GM12878 (cell line): ENCODE measurements at regions not wholly inside any gene's neighbourhood (a gene's known extent, or its start where the extent isn't known, plus 50 kb on each side); places are given as distances from the start of the nearest gene placed in this dataset.

Experiments used
- ATAC-seq: fragments of 200-7000 bp; cut with Tn5 transposase; 3 replicates; pipeline ENCODE4 v1.9.1; 2020; ENCODE audit warnings: mild to moderate bottlenecking, moderate library complexity
- BruUV-seq: library from RNA; stranded (reverse); fragments of 400-500 nt; replicated peaks from 2 replicates; lab custom pipeline; 2021; lab: Mats Ljungman, UMichigan
- CTCF ChIA-PET: fragments of 300-600 bp; sonication (Branson Sonifier 250); formaldehyde crosslinking; extraction: SDS; loops from one replicate; lab custom pipeline; 2021; ENCODE audit warnings: inconsistent platforms; lab: Yijun Ruan, JAX
- POLR2A ChIA-PET: fragments of 350-600 bp; formaldehyde crosslinking; extraction: SDS; loops from one replicate; lab custom pipeline; 2021; ENCODE audit warnings: inconsistent platforms; lab: Charles Lee
- RAD21 ChIA-PET: fragments of 300-600 bp; sonication (Branson Sonifier 250); formaldehyde crosslinking; loops from one replicate; lab custom pipeline; 2023; ENCODE audit warnings: antibody characterized with exemption; ENCODE audit not compliant: unreplicated experiment; lab: Charles Lee
- SMC1A ChIA-PET: fragments of 300-600 bp; sonication (Branson Sonifier 250); formaldehyde crosslinking; loops from one replicate; lab custom pipeline; 2023; ENCODE audit not compliant: unreplicated experiment, uncharacterized antibody; lab: Charles Lee
- DNase-seq: peaks from one replicate; pipeline ENCODE4 v3.0.0-alpha.2; 2011; ENCODE audit warnings: low read depth, low spot score
- FAIRE-seq: peaks from 3 replicates; lab custom pipeline; 2011; peaks lifted over from hg19 to GRCh38; lab: Jason Lieb, UNC
- H2AFZ ChIP-seq: 2 replicates; pipeline ENCODE4 v1.6.0; 2011; ENCODE audit warnings: low read depth, low read length, control low read depth; ENCODE audit not compliant: control insufficient read depth
- H3K27ac ChIP-seq: 2 replicates; pipeline ENCODE4 v1.5.1; 2011; ENCODE audit warnings: control low read depth; ENCODE audit not compliant: control insufficient read depth, insufficient read depth
- H3K27me3 ChIP-seq, 2 experiments: replicated peaks in 1 of 2; 2 replicates each; pipeline versions ENCODE4 v1.6.0 to v1.6.1; 2011; ENCODE audit warnings: low read length in 1 of 2; ENCODE audit not compliant: control insufficient read depth in 2 of 2, insufficient read depth in 2 of 2
- H3K36me3 ChIP-seq, 2 experiments: 2 replicates each; pipeline ENCODE4 v1.5.1; 2011; ENCODE audit warnings: low read length in 1 of 2; ENCODE audit not compliant: control insufficient read depth in 2 of 2, insufficient read depth in 2 of 2
- H3K4me1 ChIP-seq: 2 replicates; pipeline ENCODE4 v1.6.1; 2011; ENCODE audit warnings: mild to moderate bottlenecking, low read length, moderate library complexity, mixed read lengths; ENCODE audit not compliant: control insufficient read depth, insufficient read depth
- H3K4me2 ChIP-seq: 2 replicates; pipeline ENCODE4 v1.6.0; 2011; ENCODE audit warnings: control low read depth; ENCODE audit not compliant: control insufficient read depth, insufficient read depth
- H3K4me3 ChIP-seq: fragments of 200-600 bp; sonication (generic); 2 replicates; pipeline ENCODE4 v1.5.1; 2016
- H3K79me2 ChIP-seq: 2 replicates; pipeline ENCODE4 v1.6.0; 2011; ENCODE audit warnings: low read length; ENCODE audit not compliant: control insufficient read depth, insufficient read depth
- H3K9ac ChIP-seq: 2 replicates; pipeline ENCODE4 v1.8.0; 2011; ENCODE audit warnings: low read length, control low read depth, mixed read lengths; ENCODE audit not compliant: control insufficient read depth, insufficient read depth
- H3K9me3 ChIP-seq: replicated peaks from 3 replicates; pipeline ENCODE4 v1.5.1; 2011; ENCODE audit warnings: mild to moderate bottlenecking, low read length; ENCODE audit not compliant: control insufficient read depth, insufficient read depth
- H4K20me1 ChIP-seq: 2 replicates; pipeline ENCODE4 v1.6.0; 2011; ENCODE audit not compliant: control insufficient read depth, insufficient read depth
- CEBPB ChIP-seq, 2 experiments: fragments of 150-350 bp in 1 of 2; IDR thresholded peaks; 2 replicates each; pipeline ENCODE4 v1.6.1; 2012 to 2014; ENCODE audit warnings: low read depth in 2 of 2, low read length in 2 of 2, borderline replicate concordance in 1 of 2, inconsistent platforms in 1 of 2
- CHD1 ChIP-seq: IDR thresholded peaks from 2 replicates; pipeline ENCODE4 v1.6.1; 2012; ENCODE audit warnings: low read depth, low read length, improper control_type of control experiment
- CHD2 ChIP-seq: IDR thresholded peaks from 2 replicates; pipeline ENCODE4 v1.6.1; 2011; ENCODE audit warnings: low read depth, low read length, improper control_type of control experiment, borderline replicate concordance
- EED ChIP-seq: sonication (generic); IDR thresholded peaks from 2 replicates; pipeline ENCODE4 v1.6.1; 2016; ENCODE audit warnings: antibody characterized with exemption, low read depth
- EZH2 ChIP-seq: IDR thresholded peaks from 2 replicates; pipeline ENCODE4 v1.6.1; 2012; ENCODE audit warnings: low read depth, mild to moderate bottlenecking, control low read depth, inconsistent platforms, low read length, borderline replicate concordance; ENCODE audit not compliant: control insufficient read depth
- FOXM1 ChIP-seq: IDR thresholded peaks from 2 replicates; pipeline ENCODE4 v1.6.1; 2012; ENCODE audit warnings: low read depth, mild to moderate bottlenecking, inconsistent platforms, low read length, moderate library complexity
- MTA3 ChIP-seq: IDR thresholded peaks from 2 replicates; pipeline ENCODE4 v1.6.1; 2012; ENCODE audit warnings: low read length, inconsistent platforms, borderline replicate concordance
- NRF1 ChIP-seq: conservative IDR thresholded peaks from 2 replicates; pipeline ENCODE4 v1.6.1; 2011; ENCODE audit warnings: mild to moderate bottlenecking, low read depth, low read length, improper control_type of control experiment
- RUNX3 ChIP-seq: IDR thresholded peaks from 2 replicates; pipeline ENCODE4 v1.6.1; 2012; ENCODE audit warnings: low read length, inconsistent platforms
- SREBF1 ChIP-seq: IDR thresholded peaks from 2 replicates; pipeline ENCODE4 v1.6.1; 2012; ENCODE audit warnings: mild to moderate bottlenecking, low read length
- STAT1 ChIP-seq: fragments of 450-650 bp; conservative IDR thresholded peaks from 2 replicates; pipeline ENCODE4 v1.6.1; 2014; ENCODE audit warnings: antibody characterized with exemption, mild to moderate bottlenecking
- YBX1 ChIP-seq: fragments of 450-650 bp; IDR thresholded peaks from 2 replicates; pipeline ENCODE4 v1.6.1; 2016; ENCODE audit warnings: antibody characterized with exemption
- ZBTB40 ChIP-seq: fragments of 450-650 bp; IDR thresholded peaks from 2 replicates; pipeline ENCODE4 v1.6.1; 2016; ENCODE audit warnings: mild to moderate bottlenecking, moderate library complexity, borderline replicate concordance
- ZNF592 ChIP-seq: fragments of 450-650 bp; IDR thresholded peaks from 2 replicates; pipeline ENCODE4 v1.6.1; 2017; ENCODE audit warnings: mild to moderate bottlenecking, moderate library complexity
- in situ Hi-C: fragments of 300-500 bp; cut with MboI; formaldehyde crosslinking; loops from 9 replicates; pipeline ENCODE4 v1.14.3; 2018; ENCODE audit warnings: mixed read lengths
- intact Hi-C: fragments of 100-400 bp; cut with micrococcal nuclease; formaldehyde crosslinking; loops from one replicate; pipeline ENCODE4 v1.14.2; 2022; ENCODE audit not compliant: unreplicated experiment
- TF ChIP-seq, protein P1 (sequence below): fragments of 450-650 bp; IDR thresholded peaks from 2 replicates; pipeline ENCODE4 v1.6.1; 2017; ENCODE audit warnings: borderline replicate concordance
- TF ChIP-seq, protein P2 (sequence below): fragments of 450-650 bp; IDR thresholded peaks from 2 replicates; pipeline ENCODE4 v1.6.1; 2014; ENCODE audit warnings: mild to moderate bottlenecking

GRCh38 chr9:78386773-78387172 is 89.8 kb downstream of the PSAT1 start:
- intact Hi-C loops = no loop called here
- Histone ChIP-seq H4K20me1 (no peaks in the 10 kb centered on the region), H3K9me3 (no peaks in the 10 kb centered on the region), H3K9ac (no peak overlapping the region), H3K79me2 (no peaks in the 10 kb centered on the region), H3K4me1 (no peaks in the 10 kb centered on the region), H3K27ac (no peak overlapping the region), H3K27me3 (no peaks in the 10 kb centered on the region), H2AFZ (no peak overlapping the region), H3K4me2 (no peak overlapping the region), H3K36me3 (no peaks in the 10 kb centered on the region), H3K4me3 (no peak overlapping the region)
- ChIA-PET POLR2A (no interaction called here), SMC1A (no interaction called here), RAD21 (no interaction called here), CTCF (interaction anchor here (2.0 kb wide), 1 partner anchor 17 kb away, joined by 5 read pairs; no protein-coding TSS in a partner anchor)
- no TSS peak for BruUV-seq
- in situ Hi-C loops = no loop called here
- FAIRE-seq (no peak), DNase-seq (no peak), ATAC-seq (no peak)
- no peak for TF ChIP-seq CHD2
- no peak for TF ChIP-seq YBX1
- TF ChIP-seq, protein P1, sequence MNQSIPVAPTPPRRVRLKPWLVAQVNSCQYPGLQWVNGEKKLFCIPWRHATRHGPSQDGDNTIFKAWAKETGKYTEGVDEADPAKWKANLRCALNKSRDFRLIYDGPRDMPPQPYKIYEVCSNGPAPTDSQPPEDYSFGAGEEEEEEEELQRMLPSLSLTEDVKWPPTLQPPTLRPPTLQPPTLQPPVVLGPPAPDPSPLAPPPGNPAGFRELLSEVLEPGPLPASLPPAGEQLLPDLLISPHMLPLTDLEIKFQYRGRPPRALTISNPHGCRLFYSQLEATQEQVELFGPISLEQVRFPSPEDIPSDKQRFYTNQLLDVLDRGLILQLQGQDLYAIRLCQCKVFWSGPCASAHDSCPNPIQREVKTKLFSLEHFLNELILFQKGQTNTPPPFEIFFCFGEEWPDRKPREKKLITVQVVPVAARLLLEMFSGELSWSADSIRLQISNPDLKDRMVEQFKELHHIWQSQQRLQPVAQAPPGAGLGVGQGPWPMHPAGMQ = no peak
- TF ChIP-seq FOXM1 = no peak
- no peak for TF ChIP-seq SREBF1
- no peak for TF ChIP-seq EZH2
- TF ChIP-seq ZNF592 = no peak
- no peak for TF ChIP-seq MTA3
- no peak for TF ChIP-seq NRF1
- TF ChIP-seq CEBPB (IDR thresholded peaks at IDR 0.05; ENCODE audit: borderline replicate concordance in 1 of 2, low read depth in 2 of 2, low read length in 2 of 2) = no peak
- TF ChIP-seq ZBTB40 = no peak
- TF ChIP-seq, protein P2, sequence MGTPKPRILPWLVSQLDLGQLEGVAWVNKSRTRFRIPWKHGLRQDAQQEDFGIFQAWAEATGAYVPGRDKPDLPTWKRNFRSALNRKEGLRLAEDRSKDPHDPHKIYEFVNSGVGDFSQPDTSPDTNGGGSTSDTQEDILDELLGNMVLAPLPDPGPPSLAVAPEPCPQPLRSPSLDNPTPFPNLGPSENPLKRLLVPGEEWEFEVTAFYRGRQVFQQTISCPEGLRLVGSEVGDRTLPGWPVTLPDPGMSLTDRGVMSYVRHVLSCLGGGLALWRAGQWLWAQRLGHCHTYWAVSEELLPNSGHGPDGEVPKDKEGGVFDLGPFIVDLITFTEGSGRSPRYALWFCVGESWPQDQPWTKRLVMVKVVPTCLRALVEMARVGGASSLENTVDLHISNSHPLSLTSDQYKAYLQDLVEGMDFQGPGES = no peak
- TF ChIP-seq EED = no peak
- TF ChIP-seq STAT1 = no peak
- no peak for TF ChIP-seq CHD1
- no peak for TF ChIP-seq RUNX3
